AG04449 (cell line): ENCODE measurements at regions not wholly inside any gene's neighbourhood (a gene's known extent, or its start where the extent isn't known, plus 50 kb on each side); places are given as distances from the start of the nearest gene placed in this dataset.

Experiments used
- CTCF ChIA-PET: fragments of 350-600 bp; formaldehyde crosslinking; extraction: SDS; loops from one replicate; lab custom pipeline; 2021; ENCODE audit warnings: antibody characterized with exemption; lab: Yijun Ruan, JAX
- POLR2A ChIA-PET: fragments of 400-600, 350-600 bp; formaldehyde crosslinking; extraction: SDS; loops from one replicate; lab custom pipeline; 2020; ENCODE audit warnings: antibody characterized with exemption, inconsistent platforms; lab: Yijun Ruan, JAX
- DNase-seq: peaks from one replicate; pipeline ENCODE4 v3.0.0-alpha.2; 2010; ENCODE audit warnings: low read depth, low spot score
- H3K4me3 ChIP-seq: 2 replicates; pipeline ENCODE4 v1.5.1; 2011; ENCODE audit warnings: low read depth, mild to moderate bottlenecking, control low read depth, low read length
- TF ChIP-seq, protein P1 (sequence below): IDR thresholded peaks from one replicate; pipeline ENCODE4 v1.5.1; 2011; ENCODE audit warnings: mild to moderate bottlenecking, moderate library complexity, low read length, control low read depth, inconsistent platforms; ENCODE audit not compliant: insufficient read depth; ENCODE audit errors: missing control alignments

DNA sequence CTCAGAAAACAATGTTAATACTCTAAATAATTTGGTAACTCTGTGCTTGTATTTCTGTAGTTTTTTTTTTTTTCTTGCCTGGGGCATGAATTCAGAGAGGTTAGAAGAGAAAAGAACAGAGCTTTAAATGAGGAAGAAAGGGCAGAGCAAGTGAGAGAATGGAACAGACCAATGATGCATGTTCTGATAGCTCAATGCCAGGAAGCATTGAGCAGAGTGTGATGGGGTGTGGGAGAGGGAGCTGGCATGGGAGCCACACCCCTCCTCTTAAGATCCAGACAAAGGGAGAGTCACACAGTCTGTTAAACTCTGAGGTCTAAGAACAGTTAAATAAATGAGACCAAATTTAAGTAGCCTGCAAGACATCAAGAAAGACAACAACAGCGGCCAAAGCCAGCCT, 538.6 kb downstream of the TUSC7 start:
- POLR2A ChIA-PET = no interaction called here
- CTCF ChIA-PET = interaction anchor here (0.9 kb wide), 2 partner anchors 189 kb away, joined by 3 read pairs; no protein-coding TSS in a partner anchor
- no peak overlapping the region for H3K4me3 ChIP-seq
- TF ChIP-seq, protein P1, sequence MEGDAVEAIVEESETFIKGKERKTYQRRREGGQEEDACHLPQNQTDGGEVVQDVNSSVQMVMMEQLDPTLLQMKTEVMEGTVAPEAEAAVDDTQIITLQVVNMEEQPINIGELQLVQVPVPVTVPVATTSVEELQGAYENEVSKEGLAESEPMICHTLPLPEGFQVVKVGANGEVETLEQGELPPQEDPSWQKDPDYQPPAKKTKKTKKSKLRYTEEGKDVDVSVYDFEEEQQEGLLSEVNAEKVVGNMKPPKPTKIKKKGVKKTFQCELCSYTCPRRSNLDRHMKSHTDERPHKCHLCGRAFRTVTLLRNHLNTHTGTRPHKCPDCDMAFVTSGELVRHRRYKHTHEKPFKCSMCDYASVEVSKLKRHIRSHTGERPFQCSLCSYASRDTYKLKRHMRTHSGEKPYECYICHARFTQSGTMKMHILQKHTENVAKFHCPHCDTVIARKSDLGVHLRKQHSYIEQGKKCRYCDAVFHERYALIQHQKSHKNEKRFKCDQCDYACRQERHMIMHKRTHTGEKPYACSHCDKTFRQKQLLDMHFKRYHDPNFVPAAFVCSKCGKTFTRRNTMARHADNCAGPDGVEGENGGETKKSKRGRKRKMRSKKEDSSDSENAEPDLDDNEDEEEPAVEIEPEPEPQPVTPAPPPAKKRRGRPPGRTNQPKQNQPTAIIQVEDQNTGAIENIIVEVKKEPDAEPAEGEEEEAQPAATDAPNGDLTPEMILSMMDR = no peak
- DNase-seq = no peak

- ChIA-PET CTCF (interaction anchor here (1.0 kb wide), 1 partner anchor 293 kb away, joined by 3 read pairs; no protein-coding TSS in a partner anchor), POLR2A (no interaction called here)
- H3K4me3 ChIP-seq = no peak overlapping the region
- DNase-seq = no peak
- TF ChIP-seq, protein P1 = no peak
Measured at GRCh38 chr3:117252208-117252607, 542.6 kb downstream of the TUSC7 start.

GRCh38 chr3:117252651-117253050, 543.1 kb downstream of the TUSC7 start:
- CTCF ChIA-PET = interaction anchor here (1.0 kb wide), 1 partner anchor 294 kb away, joined by 3 read pairs; no protein-coding TSS in a partner anchor
- TF ChIP-seq, protein P1 = no peak
- POLR2A ChIA-PET = no interaction called here
- DNase-seq = no peak
- no peak overlapping the region for H3K4me3 ChIP-seq

- ChIA-PET POLR2A (no interaction called here), CTCF (no interaction called here)
- TF ChIP-seq, protein P1 = no peak
- DNase-seq = no peak
- no peak overlapping the region for H3K4me3 ChIP-seq
Measured at GRCh38 chr3:117253636-117254035, 544.1 kb downstream of the TUSC7 start.

GRCh38 chr3:117254985-117255384, 545.4 kb downstream of the TUSC7 start:
- POLR2A ChIA-PET = no interaction called here
- no peak overlapping the region for H3K4me3 ChIP-seq
- DNase-seq = no peak
- CTCF ChIA-PET = no interaction called here
- TF ChIP-seq, protein P1 = no peak

- POLR2A ChIA-PET = no interaction called here
- TF ChIP-seq, protein P1 = no peak
- CTCF ChIA-PET = no interaction called here
- no peak for DNase-seq
- no peak overlapping the region for H3K4me3 ChIP-seq
Measured at GRCh38 chr3:117255736-117256135, 546.2 kb downstream of the TUSC7 start.
